KMS-11 (cell line): ENCODE measurements at regions not wholly inside any gene's neighbourhood (a gene's known extent, or its start where the extent isn't known, plus 50 kb on each side); places are given as distances from the start of the nearest gene placed in this dataset.
"Not testable (repeated sequence)": the region's sequence is repeated elsewhere in the genome, so short reads cannot be mapped to it uniquely, and the experiment has no call there.

Experiments
- H2AFZ ChIP-seq: fragments of 200-600 bp; sonication (generic); 2 replicates; pipeline ENCODE4 v1.6.1; 2016; ENCODE audit warnings: antibody characterized with exemption, mixed run types, low read depth
- H3K27ac ChIP-seq: fragments of 200-600 bp; sonication (generic); 2 replicates; pipeline ENCODE4 v1.6.1; 2016; ENCODE audit warnings: mild to moderate bottlenecking, mixed run types
- H3K27me3 ChIP-seq: fragments of 200-600 bp; sonication (generic); 2 replicates; pipeline ENCODE4 v1.6.1; 2017; ENCODE audit warnings: mild to moderate bottlenecking, low read depth, mixed run types, moderate library complexity; ENCODE audit not compliant: insufficient read depth
- H3K36me3 ChIP-seq: fragments of 200-600 bp; sonication (generic); 2 replicates; pipeline ENCODE4 v1.6.1; 2017; ENCODE audit warnings: mild to moderate bottlenecking, mixed run types; ENCODE audit not compliant: insufficient read depth
- H3K4me1 ChIP-seq: fragments of 200-600 bp; sonication (generic); 2 replicates; pipeline ENCODE4 v1.6.1; 2016; ENCODE audit warnings: mild to moderate bottlenecking, low read depth, mixed run types; ENCODE audit not compliant: poor library complexity, severe bottlenecking
- H3K4me2 ChIP-seq: fragments of 200-600 bp; sonication (generic); 2 replicates; pipeline ENCODE4 v1.7.0; 2016; ENCODE audit warnings: mild to moderate bottlenecking, mixed run types
- H3K4me3 ChIP-seq: fragments of 200-600 bp; sonication (generic); IDR thresholded peaks from 2 replicates; pipeline ENCODE4 v1.6.1; 2017; ENCODE audit warnings: low read depth, low read length, mixed read lengths; ENCODE audit not compliant: insufficient read depth
- H3K79me2 ChIP-seq: fragments of 200-600 bp; sonication (generic); 2 replicates; pipeline ENCODE4 v1.6.1; 2016; ENCODE audit warnings: low read depth, mixed run types; ENCODE audit not compliant: insufficient read depth
- H3K9ac ChIP-seq: fragments of 200-600 bp; sonication (generic); 2 replicates; pipeline ENCODE4 v1.6.1; 2016; ENCODE audit warnings: mild to moderate bottlenecking, mixed run types
- H4K20me1 ChIP-seq: fragments of 200-600 bp; sonication (generic); 2 replicates; pipeline ENCODE4 v1.6.1; 2016; ENCODE audit warnings: mild to moderate bottlenecking, mixed run types; ENCODE audit not compliant: insufficient read depth
- TF ChIP-seq, protein P1 (sequence below): fragments of 200-600 bp; sonication (generic); conservative IDR thresholded peaks from 2 replicates; pipeline ENCODE4 v1.6.1; 2017; ENCODE audit warnings: low read depth, mild to moderate bottlenecking, antibody characterized with exemption, low read length, moderate library complexity, mixed read lengths

DNA sequence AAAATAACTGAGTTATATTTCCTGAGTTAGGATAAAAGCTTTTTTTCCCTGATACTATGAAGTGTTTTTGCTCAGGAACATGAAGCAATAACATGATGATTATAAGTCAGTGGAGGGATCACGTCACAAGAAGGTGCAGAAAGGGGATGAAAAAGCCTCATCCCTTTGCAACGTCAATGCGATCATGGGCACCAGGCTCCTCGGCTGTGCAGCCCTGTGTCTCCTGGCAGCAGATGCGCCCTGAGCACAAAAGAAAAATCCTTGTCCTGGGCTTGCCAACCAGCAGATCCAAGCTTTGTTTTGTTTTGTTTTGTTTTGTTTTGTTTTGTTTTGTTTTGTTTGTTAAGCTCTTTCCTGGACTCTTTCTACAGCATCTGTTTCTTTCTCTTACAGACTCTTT lies 103.5 kb upstream of the PRSS1 start:
- TF ChIP-seq, protein P1, sequence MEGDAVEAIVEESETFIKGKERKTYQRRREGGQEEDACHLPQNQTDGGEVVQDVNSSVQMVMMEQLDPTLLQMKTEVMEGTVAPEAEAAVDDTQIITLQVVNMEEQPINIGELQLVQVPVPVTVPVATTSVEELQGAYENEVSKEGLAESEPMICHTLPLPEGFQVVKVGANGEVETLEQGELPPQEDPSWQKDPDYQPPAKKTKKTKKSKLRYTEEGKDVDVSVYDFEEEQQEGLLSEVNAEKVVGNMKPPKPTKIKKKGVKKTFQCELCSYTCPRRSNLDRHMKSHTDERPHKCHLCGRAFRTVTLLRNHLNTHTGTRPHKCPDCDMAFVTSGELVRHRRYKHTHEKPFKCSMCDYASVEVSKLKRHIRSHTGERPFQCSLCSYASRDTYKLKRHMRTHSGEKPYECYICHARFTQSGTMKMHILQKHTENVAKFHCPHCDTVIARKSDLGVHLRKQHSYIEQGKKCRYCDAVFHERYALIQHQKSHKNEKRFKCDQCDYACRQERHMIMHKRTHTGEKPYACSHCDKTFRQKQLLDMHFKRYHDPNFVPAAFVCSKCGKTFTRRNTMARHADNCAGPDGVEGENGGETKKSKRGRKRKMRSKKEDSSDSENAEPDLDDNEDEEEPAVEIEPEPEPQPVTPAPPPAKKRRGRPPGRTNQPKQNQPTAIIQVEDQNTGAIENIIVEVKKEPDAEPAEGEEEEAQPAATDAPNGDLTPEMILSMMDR, result no peak
- Histone ChIP-seq H3K36me3 (no peaks in the 10 kb centered on the region), H3K4me2 (no peak overlapping the region), H2AFZ (no peak overlapping the region), H3K4me3 (no peak overlapping the region), H3K79me2 (no peaks in the 10 kb centered on the region), H3K9ac (no peak overlapping the region), H4K20me1 (no peaks in the 10 kb centered on the region), H3K27me3 (no peaks in the 10 kb centered on the region), H3K4me1 (no peaks in the 10 kb centered on the region), H3K27ac (no peak overlapping the region)

DNA sequence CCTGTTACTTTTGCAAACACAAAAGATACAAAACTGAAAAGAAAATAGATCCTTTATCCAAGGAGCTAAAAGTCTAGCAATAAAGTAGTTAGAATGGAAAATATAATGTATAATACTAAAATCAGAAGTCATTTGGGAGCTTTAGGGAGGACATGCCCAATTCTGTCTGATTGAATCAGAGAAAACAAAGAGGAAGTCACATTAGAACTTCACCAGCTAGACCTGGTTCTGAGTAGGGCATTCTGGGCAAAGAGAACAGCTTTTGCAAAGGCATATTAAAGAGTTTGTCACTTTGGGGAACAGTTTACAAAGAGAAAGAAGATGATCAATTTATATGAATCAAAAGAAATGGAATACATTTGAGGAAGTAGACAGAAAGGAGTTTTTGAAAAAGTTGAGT lies 107.0 kb upstream of the PRSS1 start:
- Histone ChIP-seq H3K27ac (no peak overlapping the region), H2AFZ (no peak overlapping the region), H3K9ac (no peak overlapping the region), H4K20me1 (no peaks in the 10 kb centered on the region), H3K4me2 (no peak overlapping the region), H3K4me1 (no peaks in the 10 kb centered on the region), H3K36me3 (no peaks in the 10 kb centered on the region), H3K27me3 (no peaks in the 10 kb centered on the region), H3K4me3 (no peak overlapping the region), H3K79me2 (no peaks in the 10 kb centered on the region)
- TF ChIP-seq, protein P1, result no peak

DNA sequence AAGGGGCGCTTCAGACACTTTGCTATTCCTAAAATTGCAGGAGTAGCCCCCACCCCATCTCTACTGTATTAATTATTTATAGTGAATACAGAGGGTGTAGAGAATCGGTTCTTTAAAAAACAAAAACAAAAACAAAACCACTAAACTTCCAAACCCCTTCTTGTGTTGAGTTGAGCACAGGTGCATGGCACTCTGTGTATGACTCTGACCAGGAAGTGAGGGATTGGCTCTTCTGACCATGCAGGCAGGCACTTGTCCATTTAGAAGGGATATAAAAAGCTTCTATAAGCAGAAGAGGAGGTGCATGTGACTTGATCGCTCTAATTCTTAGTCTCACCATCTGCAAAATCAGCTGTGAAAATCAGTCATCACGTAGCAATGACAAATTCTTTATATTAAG lies 108.0 kb upstream of the PRSS1 start:
- H2AFZ ChIP-seq, H3K79me2 ChIP-seq, H3K27ac ChIP-seq, H3K4me1 ChIP-seq, H3K4me2 ChIP-seq, H3K4me3 ChIP-seq, H3K9ac ChIP-seq, H3K36me3 ChIP-seq, H4K20me1 ChIP-seq, H3K27me3 ChIP-seq: not testable (repeated sequence)

DNA sequence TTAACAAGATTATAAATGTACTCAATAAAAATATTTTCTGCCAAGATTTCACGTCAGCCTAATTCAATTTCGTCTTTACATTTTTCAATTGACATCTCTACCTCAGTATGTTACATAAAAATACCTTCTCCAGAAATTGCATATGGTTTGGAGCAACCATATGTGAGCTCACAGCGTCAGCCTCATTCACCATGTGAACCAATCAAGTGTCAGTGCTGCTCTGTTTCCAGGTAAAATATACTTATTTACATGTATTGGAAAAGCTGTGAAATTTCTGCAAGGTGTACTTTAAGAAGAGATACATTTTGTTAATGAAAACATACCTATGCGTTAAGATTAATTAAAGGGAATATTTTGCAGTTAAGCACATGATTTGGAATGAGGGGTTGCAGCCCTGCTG lies 110.7 kb upstream of the PRSS1 start:
- H2AFZ ChIP-seq, result no peak overlapping the region
- H3K9ac ChIP-seq, result no peak overlapping the region
- no peaks in the 10 kb centered on the region for H3K27me3 ChIP-seq
- no peaks in the 10 kb centered on the region for H3K4me1 ChIP-seq
- no peak overlapping the region for H3K27ac ChIP-seq
- TF ChIP-seq, protein P1, result no peak
- no peaks in the 10 kb centered on the region for H3K36me3 ChIP-seq
- no peak overlapping the region for H3K4me2 ChIP-seq
- no peak overlapping the region for H3K4me3 ChIP-seq
- H3K79me2 ChIP-seq, result no peaks in the 10 kb centered on the region
- no peaks in the 10 kb centered on the region for H4K20me1 ChIP-seq

DNA sequence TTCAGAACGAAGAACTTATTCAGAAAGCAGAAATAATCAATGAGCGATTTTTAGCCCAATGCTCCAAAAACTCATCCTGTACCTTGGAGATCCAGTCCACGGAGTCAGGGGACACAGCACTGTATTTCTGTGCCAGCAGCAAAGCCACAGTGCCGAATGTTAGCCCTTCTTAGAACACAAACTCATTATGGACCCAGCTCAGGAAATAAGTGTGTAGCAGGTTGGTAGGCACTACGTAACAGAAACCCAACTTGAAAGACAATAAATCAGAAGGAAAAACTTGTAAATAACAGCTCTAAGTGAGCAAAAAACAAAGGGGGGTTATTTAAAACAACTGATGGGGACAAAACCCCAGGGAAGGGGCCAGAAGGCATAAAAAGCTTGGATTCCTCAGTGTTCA lies 112.0 kb upstream of the PRSS1 start:
- no peaks in the 10 kb centered on the region for H4K20me1 ChIP-seq
- TF ChIP-seq, protein P1, result no peak
- no peaks in the 10 kb centered on the region for H3K36me3 ChIP-seq
- H3K4me3 ChIP-seq, result no peak overlapping the region
- H3K79me2 ChIP-seq, result no peaks in the 10 kb centered on the region
- H3K4me1 ChIP-seq, result peaks cover 4% of the 10 kb centered on the region
- no peak overlapping the region for H3K9ac ChIP-seq
- no peak overlapping the region for H3K27ac ChIP-seq
- H2AFZ ChIP-seq, result no peak overlapping the region
- H3K4me2 ChIP-seq, result no peak overlapping the region
- no peaks in the 10 kb centered on the region for H3K27me3 ChIP-seq
